Liver (tissue), 8 donors: ENCODE measurements at regions not wholly inside any gene's neighbourhood (a gene's known extent, or its start where the extent isn't known, plus 50 kb on each side); places are given as distances from the start of the nearest gene placed in this dataset.

Experiments used
- DNase-seq: peaks from one replicate; pipeline ENCODE4 v3.0.0-alpha.2; 2017; ENCODE audit warnings: low spot score
- H3K27ac ChIP-seq, 2 donors: one replicate each; pipeline ENCODE4 v1.7.0; 2013; ENCODE audit warnings: inconsistent platforms in 2 of 2, low read length in 2 of 2, control low read depth in 1 of 2, low read depth in 1 of 2, mild to moderate bottlenecking in 1 of 2
- H3K27me3 ChIP-seq, 4 donors: one replicate each; pipeline versions ENCODE4 v1.6.1 to v1.7.0; 2013; ENCODE audit warnings: low read length in 3 of 4, inconsistent platforms in 1 of 4, mild to moderate bottlenecking in 1 of 4, moderate library complexity in 1 of 4; ENCODE audit not compliant: control insufficient read depth in 4 of 4, insufficient read depth in 4 of 4
- H3K36me3 ChIP-seq, 4 donors: one replicate each; pipeline versions ENCODE4 v1.6.1 to v1.7.0; 2013; ENCODE audit warnings: low read length in 3 of 4, mild to moderate bottlenecking in 3 of 4, low read depth in 1 of 4, moderate library complexity in 1 of 4; ENCODE audit not compliant: control insufficient read depth in 4 of 4, insufficient read depth in 3 of 4
- H3K4me1 ChIP-seq, 4 donors: one replicate each; pipeline versions ENCODE4 v1.6.1 to v1.7.0; 2013; ENCODE audit warnings: low read length in 3 of 4, mild to moderate bottlenecking in 3 of 4, moderate library complexity in 1 of 4; ENCODE audit not compliant: control insufficient read depth in 4 of 4, insufficient read depth in 4 of 4
- H3K4me3 ChIP-seq, 3 donors: one replicate each; pipeline versions ENCODE4 v1.6.1 to v1.7.0; 2013; ENCODE audit warnings: low read length in 3 of 3, control low read depth in 1 of 3, low read depth in 1 of 3, mild to moderate bottlenecking in 1 of 3
- H3K9ac ChIP-seq, 2 donors: one replicate each; pipeline ENCODE4 v1.7.0; 2013; ENCODE audit warnings: low read length in 2 of 2, mild to moderate bottlenecking in 2 of 2, moderate library complexity in 2 of 2, control low read depth in 1 of 2, low read depth in 1 of 2
- H3K9me3 ChIP-seq, 4 donors: one replicate each; pipeline versions ENCODE4 v1.6.1 to v1.7.0; 2013; ENCODE audit warnings: low read length in 3 of 4; ENCODE audit not compliant: control insufficient read depth in 4 of 4
- EGR1 ChIP-seq, 2 donors: IDR thresholded peaks; 2 replicates each; pipeline ENCODE4 v1.6.1; 2016 to 2018; ENCODE audit warnings: antibody characterized with exemption in 2 of 2, low read depth in 2 of 2
- FOXA1 ChIP-seq: IDR thresholded peaks from 2 replicates; pipeline ENCODE4 v1.6.1; 2016; ENCODE audit warnings: antibody characterized with exemption
- FOXA2 ChIP-seq: IDR thresholded peaks from 2 replicates; pipeline ENCODE4 v1.6.1; 2016; ENCODE audit warnings: antibody characterized with exemption
- GABPA ChIP-seq, 2 donors: IDR thresholded peaks in 1 of 2; conservative IDR thresholded peaks in 1 of 2; 2 replicates each; pipeline ENCODE4 v1.6.1; 2016; ENCODE audit warnings: antibody characterized with exemption in 2 of 2, mild to moderate bottlenecking in 1 of 2, moderate library complexity in 1 of 2
- HNF4A ChIP-seq, 2 donors: conservative IDR thresholded peaks; 2 replicates each; pipeline ENCODE4 v1.6.1; 2016; ENCODE audit warnings: antibody characterized with exemption in 2 of 2, mild to moderate bottlenecking in 2 of 2
- HNF4G ChIP-seq: IDR thresholded peaks from 2 replicates; pipeline ENCODE4 v1.6.1; 2016; ENCODE audit warnings: antibody characterized with exemption
- JUND ChIP-seq, 2 donors: IDR thresholded peaks; 2 replicates each; pipeline ENCODE4 v1.6.1; 2016; ENCODE audit warnings: antibody characterized with exemption in 2 of 2
- NR2F2 ChIP-seq: IDR thresholded peaks from 2 replicates; pipeline ENCODE4 v1.6.1; 2016; ENCODE audit warnings: antibody characterized with exemption
- RAD21 ChIP-seq, 2 donors: IDR thresholded peaks; 2 replicates each; pipeline ENCODE4 v1.6.1; 2016; ENCODE audit warnings: antibody characterized with exemption in 2 of 2, mild to moderate bottlenecking in 2 of 2
- RXRA ChIP-seq, 2 donors: IDR thresholded peaks; 2 replicates each; pipeline ENCODE4 v1.6.1; 2017 to 2018; ENCODE audit warnings: antibody characterized with exemption in 2 of 2, mild to moderate bottlenecking in 1 of 2
- SP1 ChIP-seq: IDR thresholded peaks from 2 replicates; pipeline ENCODE4 v1.6.1; 2018; ENCODE audit warnings: antibody characterized with exemption, mild to moderate bottlenecking
- TAF1 ChIP-seq: conservative IDR thresholded peaks from 2 replicates; pipeline ENCODE4 v1.6.1; 2016; ENCODE audit warnings: antibody characterized with exemption, mild to moderate bottlenecking
- YY1 ChIP-seq: IDR thresholded peaks from 2 replicates; pipeline ENCODE4 v1.6.1; 2016; ENCODE audit warnings: antibody characterized with exemption, mild to moderate bottlenecking
- WGBS: extraction: QIAGEN DNeasy Blood & Tissue Kit; methylation state at CpG from one replicate; pipeline ENCODE4 v1.1.7; 2013; 5-methylcytosine and 5-hydroxymethylcytosine counted together
- TF ChIP-seq, protein P1 (sequence below): IDR thresholded peaks from 2 replicates; pipeline ENCODE4 v1.6.1; 2016; ENCODE audit warnings: antibody characterized with exemption
- TF ChIP-seq, protein P2 (sequence below): fragments of 150-350 bp; IDR thresholded peaks from 2 replicates; pipeline ENCODE4 v1.5.1; 2017; ENCODE audit warnings: improper control_type of control experiment, low read depth, low read length; ENCODE audit not compliant: missing input control
- TF ChIP-seq, protein P3 (sequence below): IDR thresholded peaks from 2 replicates; pipeline ENCODE4 v1.6.1; 2016; ENCODE audit warnings: antibody characterized with exemption, mild to moderate bottlenecking
- TF ChIP-seq, protein P4 (sequence below): IDR thresholded peaks from 2 replicates; pipeline ENCODE4 v1.6.1; 2016; ENCODE audit warnings: antibody characterized with exemption
- TF ChIP-seq, protein P5 (sequence below): IDR thresholded peaks from 2 replicates; pipeline ENCODE4 v1.6.1; 2016; ENCODE audit warnings: antibody characterized with exemption
- donor health status: healthy.
- donor health status: healthy.
- donor health status: healthy.
- donor health status: healthy.
- donor health status: healthy.

DNA sequence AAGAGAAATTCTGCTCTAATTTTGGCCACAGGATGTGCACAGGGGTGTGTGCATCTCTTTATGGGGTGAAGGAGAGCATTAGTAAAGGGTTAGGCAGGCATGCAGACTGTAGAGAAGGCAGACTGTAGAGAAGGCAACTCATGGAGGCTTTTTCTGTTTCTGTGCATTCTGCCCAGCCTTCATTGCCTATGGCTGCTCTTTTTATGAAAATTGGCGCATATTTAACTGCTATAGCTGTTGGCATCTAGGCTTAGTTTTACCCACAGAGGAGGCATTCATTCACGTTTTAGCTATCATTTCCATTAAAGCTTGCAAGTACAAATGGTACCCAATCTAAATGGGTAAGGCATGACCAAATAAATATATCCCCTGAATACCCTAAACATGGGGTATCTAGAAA lies 286.8 kb upstream of the ID4 start:
- DNase-seq = no peak
- Histone ChIP-seq H3K4me3 (no peak overlapping the region), H3K4me1 (no peaks in the 10 kb centered on the region), H3K27ac (no peak overlapping the region), H3K9me3 (no peaks in the 10 kb centered on the region), H3K27me3 (no peaks in the 10 kb centered on the region), H3K36me3 (no peaks in the 10 kb centered on the region), H3K9ac (no peak overlapping the region)
- 71% methylated on average over 2 of the region's 2 CpGs for WGBS
- TF ChIP-seq, protein P1, sequence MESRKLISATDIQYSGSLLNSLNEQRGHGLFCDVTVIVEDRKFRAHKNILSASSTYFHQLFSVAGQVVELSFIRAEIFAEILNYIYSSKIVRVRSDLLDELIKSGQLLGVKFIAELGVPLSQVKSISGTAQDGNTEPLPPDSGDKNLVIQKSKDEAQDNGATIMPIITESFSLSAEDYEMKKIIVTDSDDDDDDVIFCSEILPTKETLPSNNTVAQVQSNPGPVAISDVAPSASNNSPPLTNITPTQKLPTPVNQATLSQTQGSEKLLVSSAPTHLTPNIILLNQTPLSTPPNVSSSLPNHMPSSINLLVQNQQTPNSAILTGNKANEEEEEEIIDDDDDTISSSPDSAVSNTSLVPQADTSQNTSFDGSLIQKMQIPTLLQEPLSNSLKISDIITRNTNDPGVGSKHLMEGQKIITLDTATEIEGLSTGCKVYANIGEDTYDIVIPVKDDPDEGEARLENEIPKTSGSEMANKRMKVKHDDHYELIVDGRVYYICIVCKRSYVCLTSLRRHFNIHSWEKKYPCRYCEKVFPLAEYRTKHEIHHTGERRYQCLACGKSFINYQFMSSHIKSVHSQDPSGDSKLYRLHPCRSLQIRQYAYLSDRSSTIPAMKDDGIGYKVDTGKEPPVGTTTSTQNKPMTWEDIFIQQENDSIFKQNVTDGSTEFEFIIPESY = no peak
- TF ChIP-seq, protein P2, sequence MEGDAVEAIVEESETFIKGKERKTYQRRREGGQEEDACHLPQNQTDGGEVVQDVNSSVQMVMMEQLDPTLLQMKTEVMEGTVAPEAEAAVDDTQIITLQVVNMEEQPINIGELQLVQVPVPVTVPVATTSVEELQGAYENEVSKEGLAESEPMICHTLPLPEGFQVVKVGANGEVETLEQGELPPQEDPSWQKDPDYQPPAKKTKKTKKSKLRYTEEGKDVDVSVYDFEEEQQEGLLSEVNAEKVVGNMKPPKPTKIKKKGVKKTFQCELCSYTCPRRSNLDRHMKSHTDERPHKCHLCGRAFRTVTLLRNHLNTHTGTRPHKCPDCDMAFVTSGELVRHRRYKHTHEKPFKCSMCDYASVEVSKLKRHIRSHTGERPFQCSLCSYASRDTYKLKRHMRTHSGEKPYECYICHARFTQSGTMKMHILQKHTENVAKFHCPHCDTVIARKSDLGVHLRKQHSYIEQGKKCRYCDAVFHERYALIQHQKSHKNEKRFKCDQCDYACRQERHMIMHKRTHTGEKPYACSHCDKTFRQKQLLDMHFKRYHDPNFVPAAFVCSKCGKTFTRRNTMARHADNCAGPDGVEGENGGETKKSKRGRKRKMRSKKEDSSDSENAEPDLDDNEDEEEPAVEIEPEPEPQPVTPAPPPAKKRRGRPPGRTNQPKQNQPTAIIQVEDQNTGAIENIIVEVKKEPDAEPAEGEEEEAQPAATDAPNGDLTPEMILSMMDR = no peak
- TF ChIP-seq, protein P3, sequence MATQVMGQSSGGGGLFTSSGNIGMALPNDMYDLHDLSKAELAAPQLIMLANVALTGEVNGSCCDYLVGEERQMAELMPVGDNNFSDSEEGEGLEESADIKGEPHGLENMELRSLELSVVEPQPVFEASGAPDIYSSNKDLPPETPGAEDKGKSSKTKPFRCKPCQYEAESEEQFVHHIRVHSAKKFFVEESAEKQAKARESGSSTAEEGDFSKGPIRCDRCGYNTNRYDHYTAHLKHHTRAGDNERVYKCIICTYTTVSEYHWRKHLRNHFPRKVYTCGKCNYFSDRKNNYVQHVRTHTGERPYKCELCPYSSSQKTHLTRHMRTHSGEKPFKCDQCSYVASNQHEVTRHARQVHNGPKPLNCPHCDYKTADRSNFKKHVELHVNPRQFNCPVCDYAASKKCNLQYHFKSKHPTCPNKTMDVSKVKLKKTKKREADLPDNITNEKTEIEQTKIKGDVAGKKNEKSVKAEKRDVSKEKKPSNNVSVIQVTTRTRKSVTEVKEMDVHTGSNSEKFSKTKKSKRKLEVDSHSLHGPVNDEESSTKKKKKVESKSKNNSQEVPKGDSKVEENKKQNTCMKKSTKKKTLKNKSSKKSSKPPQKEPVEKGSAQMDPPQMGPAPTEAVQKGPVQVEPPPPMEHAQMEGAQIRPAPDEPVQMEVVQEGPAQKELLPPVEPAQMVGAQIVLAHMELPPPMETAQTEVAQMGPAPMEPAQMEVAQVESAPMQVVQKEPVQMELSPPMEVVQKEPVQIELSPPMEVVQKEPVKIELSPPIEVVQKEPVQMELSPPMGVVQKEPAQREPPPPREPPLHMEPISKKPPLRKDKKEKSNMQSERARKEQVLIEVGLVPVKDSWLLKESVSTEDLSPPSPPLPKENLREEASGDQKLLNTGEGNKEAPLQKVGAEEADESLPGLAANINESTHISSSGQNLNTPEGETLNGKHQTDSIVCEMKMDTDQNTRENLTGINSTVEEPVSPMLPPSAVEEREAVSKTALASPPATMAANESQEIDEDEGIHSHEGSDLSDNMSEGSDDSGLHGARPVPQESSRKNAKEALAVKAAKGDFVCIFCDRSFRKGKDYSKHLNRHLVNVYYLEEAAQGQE = no peak
- no peak for TF ChIP-seq SP1
- TF ChIP-seq GABPA (IDR thresholded peaks at IDR 0.05 in 1 of 2, conservative IDR thresholded peaks at IDR 0.05 in 1 of 2) = no peak
- TF ChIP-seq YY1 = no peak
- TF ChIP-seq HNF4A (conservative IDR thresholded peaks at IDR 0.05) = no peak
- no peak for TF ChIP-seq TAF1
- TF ChIP-seq RAD21 (IDR thresholded peaks at IDR 0.05) = no peak
- TF ChIP-seq EGR1 (IDR thresholded peaks at IDR 0.05; ENCODE audit: low read depth in 2 of 2) = no peak
- no peak for TF ChIP-seq RXRA (IDR thresholded peaks at IDR 0.05)
- TF ChIP-seq, protein P4, sequence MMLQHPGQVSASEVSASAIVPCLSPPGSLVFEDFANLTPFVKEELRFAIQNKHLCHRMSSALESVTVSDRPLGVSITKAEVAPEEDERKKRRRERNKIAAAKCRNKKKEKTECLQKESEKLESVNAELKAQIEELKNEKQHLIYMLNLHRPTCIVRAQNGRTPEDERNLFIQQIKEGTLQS = no peak
- no peak for TF ChIP-seq NR2F2
- TF ChIP-seq FOXA2 = no peak
- TF ChIP-seq JUND (IDR thresholded peaks at IDR 0.05) = no peak
- TF ChIP-seq, protein P5, sequence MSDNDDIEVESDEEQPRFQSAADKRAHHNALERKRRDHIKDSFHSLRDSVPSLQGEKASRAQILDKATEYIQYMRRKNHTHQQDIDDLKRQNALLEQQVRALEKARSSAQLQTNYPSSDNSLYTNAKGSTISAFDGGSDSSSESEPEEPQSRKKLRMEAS = no peak
- TF ChIP-seq FOXA1 = no peak
- no peak for TF ChIP-seq HNF4G
